ENCODE measurements at regions not wholly inside any gene's neighbourhood (a gene's known extent, or its start where the extent isn't known, plus 50 kb on each side); places are given as distances from the start of the nearest gene placed in this dataset.

- no peak for DNase-seq
These were observed 102.8 kb upstream of the WNT4 start for GRCh38 chr1:22245726-22246125.

GRCh38 chr1:22246755-22247480 is 104.0 kb upstream of the WNT4 start:
- no peak for DNase-seq

- no peak for DNase-seq
These were observed 104.8 kb upstream of the WNT4 start for GRCh38 chr1:22247527-22248245.

- no peak for DNase-seq
These were observed 105.8 kb upstream of the WNT4 start for GRCh38 chr1:22248746-22249145.

- no peak for DNase-seq
These were observed 107.2 kb upstream of the WNT4 start for GRCh38 chr1:22249928-22250680.

- DNase-seq = no peak
These were observed 107.8 kb upstream of the WNT4 start for GRCh38 chr1:22250724-22251123.

GRCh38 chr1:22252251-22252650 is 109.4 kb upstream of the WNT4 start:
- DNase-seq = no peak

- no peak for DNase-seq
These were observed 110.3 kb upstream of the WNT4 start for GRCh38 chr1:22253012-22253790.

GRCh38 chr1:22254756-22255155 is 111.9 kb upstream of the WNT4 start:
- no peak for DNase-seq

- DNase-seq = no peak
These were observed 112.7 kb upstream of the WNT4 start for GRCh38 chr1:22255341-22256212.

GRCh38 chr1:22256213-22256512 is 113.3 kb upstream of the WNT4 start:
- DNase-seq = no peak

GRCh38 chr1:22257290-22258275 is 114.7 kb upstream of the WNT4 start:
- DNase-seq = peak in 1 of 2 donors; percentile 45

GRCh38 chr1:22258698-22259097 is 115.8 kb upstream of the WNT4 start:
- no peak for DNase-seq

- DNase-seq = no peak
These were observed 116.8 kb upstream of the WNT4 start for GRCh38 chr1:22259551-22260282.

GRCh38 chr1:22260860-22261432 is 118.0 kb upstream of the WNT4 start:
- no peak for DNase-seq

- DNase-seq = no peak
These were observed 118.7 kb upstream of the WNT4 start for GRCh38 chr1:22261580-22261979.

- no peak for DNase-seq
These were observed 119.7 kb upstream of the WNT4 start for GRCh38 chr1:22262583-22262982.

- no peak for DNase-seq
These were observed 120.5 kb upstream of the WNT4 start for GRCh38 chr1:22263359-22263758.

Measured in right lung (tissue), 2 donors.